GDM1 (cell line): ENCODE measurements at regions not wholly inside any gene's neighbourhood (a gene's known extent, or its start where the extent isn't known, plus 50 kb on each side); places are given as distances from the start of the nearest gene placed in this dataset.

ENCODE experiments used
- DNase-seq: peaks from one replicate; lab custom pipeline; 2025; lab: John Stamatoyannopoulos, UW

DNA sequence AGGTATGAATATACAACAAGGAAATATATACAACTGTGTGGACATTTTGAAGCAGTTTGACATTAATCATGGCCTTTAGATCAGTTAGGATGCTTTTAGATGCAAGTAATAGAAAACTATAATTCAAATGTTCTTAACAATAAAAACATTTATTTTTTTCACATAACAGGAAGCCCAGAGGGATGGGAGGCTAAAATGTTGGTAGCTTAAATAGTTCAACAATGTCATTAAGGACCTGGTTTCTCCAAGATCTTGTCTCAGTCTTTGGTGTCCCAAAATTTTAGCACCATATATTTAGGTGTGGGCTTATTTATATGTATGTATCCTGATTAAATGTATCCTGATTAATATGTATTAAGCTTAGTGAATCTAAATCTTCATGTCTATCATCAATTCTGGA, 292.4 kb downstream of the NUAK1 start:
- no peak for DNase-seq

DNA sequence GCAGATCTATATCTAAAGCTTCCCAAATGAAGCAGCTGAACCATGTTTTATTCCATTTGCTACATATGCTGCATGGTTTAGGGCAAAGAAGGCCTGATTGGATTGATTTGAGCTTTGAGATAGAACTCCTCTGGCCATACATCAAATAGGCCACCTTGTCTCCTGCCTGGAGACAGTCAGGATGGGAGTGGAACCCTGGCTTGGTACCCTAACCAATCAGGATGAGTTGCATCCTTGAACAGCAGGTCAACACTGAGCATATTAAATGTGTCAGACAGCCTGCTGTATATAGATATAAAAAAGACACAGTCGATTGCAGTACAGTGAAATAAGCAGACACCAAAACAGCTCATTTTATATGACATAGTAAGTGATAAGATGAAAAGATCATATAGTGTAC, 291.7 kb downstream of the NUAK1 start:
- DNase-seq = no peak

DNA sequence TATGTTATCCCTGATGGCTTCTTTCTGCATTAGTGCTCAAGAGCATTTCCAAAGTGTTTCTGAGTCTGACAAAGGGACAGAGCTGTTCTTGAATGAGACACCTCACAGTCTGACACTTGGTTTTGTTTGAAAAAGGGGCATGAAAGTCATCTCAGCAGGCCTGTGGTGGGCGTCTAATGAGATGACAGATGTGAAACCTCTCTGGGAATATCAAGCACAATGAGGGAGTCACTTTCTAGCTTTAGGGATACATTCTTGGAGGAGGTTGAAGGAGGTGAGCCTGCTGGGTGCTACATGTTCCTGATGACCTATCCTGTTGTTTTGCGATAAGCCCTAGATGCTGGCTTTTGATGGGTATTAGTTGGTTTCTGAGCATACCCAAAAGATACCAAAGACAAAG, 290.5 kb downstream of the NUAK1 start:
- DNase-seq = no peak

DNA sequence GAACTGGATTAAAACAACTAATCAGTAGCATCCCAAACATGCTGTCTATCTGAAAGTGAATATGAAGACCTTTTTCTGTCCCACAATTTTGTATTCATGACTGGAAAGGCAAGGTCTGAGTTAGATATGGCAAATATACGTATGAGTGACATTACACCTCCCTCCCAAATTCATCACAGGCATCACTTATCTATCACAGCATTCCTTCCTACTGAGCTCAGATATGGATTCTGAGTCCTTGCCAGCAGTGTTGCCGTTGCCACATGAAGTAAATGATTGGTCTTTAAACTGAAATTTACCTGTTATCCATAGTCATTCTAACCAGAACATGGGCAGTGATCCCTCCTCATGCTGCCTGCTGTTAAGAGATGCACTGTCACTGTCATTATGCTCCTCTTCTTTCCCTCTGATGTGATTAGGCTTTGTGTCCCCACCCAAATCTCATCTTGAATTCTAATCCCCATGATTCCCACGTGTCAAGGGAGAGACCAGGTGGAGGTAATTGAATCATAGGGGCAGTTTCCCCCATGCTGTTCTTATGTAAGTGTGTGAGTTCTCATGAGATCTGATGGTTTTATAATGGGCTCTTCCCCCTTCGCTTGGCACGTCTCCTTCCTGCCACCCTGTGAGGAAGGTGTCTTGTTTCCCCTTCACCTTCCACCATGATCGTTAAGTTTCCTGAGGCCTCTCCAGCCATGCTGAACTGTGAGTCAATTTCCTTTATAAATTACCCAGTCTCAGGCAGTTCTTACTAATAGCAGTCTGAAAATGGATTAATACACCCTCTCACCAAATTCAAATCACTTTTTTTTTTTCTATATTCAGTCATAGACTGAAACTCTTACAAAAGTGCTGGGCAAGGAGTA, 288.4 kb downstream of the NUAK1 start:
- DNase-seq = no peak

DNA sequence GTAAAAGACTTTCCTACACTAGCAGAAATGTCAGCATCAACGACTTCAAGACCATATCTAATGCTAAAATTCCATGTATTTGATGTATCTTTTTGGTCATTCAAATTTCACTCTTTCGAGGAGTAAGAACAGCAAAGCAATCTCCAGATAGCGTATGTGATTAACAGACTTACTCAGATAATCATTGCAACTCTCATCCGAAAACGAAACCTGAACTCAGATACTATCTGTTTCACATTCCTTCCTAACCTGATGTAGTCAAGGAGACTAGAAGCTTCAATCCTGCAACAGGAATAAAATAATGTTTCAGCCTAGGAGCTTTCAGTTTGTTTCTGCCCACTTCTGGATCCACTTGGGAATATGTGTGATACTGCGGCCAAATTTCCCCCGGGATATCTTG, 286.3 kb downstream of the NUAK1 start:
- DNase-seq = no peak

DNA sequence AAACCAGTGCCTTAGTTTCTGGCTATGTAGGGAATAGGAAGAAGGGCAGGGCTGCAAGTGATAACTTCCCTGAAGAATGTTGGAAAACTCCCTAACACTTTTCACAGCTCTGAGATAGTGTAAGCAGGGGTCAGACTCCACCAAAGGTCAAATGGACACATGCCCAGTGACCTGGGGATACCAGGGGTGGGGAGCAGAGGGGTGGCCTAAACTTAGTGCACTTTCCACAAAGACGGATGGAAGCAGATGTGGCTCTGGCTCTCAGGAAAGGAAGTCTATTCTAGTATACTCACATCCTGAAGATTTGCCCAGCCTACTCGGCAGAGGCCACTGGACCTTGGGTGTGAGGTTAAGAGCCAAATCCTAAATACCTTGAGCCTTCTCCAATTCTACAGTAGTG, 285.8 kb downstream of the NUAK1 start:
- no peak for DNase-seq

DNA sequence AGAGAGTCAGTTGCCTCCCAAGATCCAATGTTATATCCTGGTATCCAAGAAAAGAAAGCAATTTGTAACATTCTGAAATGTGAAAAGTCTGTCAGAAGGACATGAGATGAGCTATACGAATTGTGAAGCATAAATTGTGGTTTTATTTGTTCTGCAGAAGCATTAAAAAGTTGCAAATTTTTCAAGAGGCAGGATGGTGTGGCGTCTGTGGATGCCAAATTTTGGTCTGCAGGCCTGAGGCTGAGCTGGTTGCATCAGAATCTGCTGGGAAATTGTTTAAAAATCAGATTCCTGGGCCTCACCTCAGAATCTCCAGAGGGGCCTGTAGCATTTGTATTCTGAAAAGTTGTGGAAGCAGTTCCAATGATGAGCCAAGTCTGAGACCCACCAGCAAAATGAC, 284.7 kb downstream of the NUAK1 start:
- no peak for DNase-seq

DNA sequence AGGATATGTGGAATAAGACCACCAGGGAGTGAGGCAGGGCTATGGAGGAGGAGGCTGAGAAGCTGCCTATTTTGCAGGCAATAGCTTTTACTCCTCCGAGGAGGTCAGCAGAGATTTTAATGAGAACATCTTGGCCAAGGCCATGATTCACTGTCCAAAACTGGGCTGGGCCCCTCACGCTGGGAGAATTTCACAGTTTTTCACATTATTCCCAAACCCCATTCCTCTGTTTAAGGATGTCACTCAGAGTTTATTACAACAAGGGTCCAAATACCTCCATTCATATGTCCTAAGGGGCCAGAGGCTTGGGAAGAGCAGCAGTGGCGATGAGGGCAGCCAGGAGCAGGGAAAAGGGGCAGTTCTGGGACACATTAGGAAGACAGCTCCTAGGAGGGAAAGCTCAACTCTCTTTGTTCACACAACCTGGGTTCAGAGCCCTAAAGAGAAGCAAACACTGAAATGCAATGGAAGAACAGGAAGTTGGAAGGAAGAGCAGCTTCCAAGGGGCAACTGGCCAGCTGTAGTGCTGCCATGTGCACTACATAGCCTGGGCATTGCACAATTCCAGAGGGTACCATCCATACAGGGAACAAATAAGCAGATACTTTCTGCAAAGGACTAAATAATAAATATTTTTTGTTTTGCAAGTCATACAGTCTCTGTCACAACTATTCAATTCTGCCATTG, 283.2 kb downstream of the NUAK1 start:
- no peak for DNase-seq

DNA sequence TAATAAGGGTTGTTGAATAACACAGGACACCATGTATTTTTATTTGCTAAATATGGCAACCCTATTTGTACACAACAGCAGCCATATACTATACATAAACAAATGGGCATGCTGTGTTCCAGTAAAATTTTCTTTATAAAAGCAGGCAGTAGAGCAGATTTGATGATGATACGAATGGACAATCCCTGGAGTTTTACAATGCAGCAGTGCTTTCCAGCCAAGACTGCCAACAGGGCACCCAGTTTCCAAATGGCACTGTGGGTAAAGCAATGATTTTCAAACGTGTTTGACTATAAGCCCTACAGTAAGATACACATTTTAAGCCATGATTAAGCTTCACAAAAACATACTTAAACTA, 282.7 kb downstream of the NUAK1 start:
- DNase-seq = no peak

DNA sequence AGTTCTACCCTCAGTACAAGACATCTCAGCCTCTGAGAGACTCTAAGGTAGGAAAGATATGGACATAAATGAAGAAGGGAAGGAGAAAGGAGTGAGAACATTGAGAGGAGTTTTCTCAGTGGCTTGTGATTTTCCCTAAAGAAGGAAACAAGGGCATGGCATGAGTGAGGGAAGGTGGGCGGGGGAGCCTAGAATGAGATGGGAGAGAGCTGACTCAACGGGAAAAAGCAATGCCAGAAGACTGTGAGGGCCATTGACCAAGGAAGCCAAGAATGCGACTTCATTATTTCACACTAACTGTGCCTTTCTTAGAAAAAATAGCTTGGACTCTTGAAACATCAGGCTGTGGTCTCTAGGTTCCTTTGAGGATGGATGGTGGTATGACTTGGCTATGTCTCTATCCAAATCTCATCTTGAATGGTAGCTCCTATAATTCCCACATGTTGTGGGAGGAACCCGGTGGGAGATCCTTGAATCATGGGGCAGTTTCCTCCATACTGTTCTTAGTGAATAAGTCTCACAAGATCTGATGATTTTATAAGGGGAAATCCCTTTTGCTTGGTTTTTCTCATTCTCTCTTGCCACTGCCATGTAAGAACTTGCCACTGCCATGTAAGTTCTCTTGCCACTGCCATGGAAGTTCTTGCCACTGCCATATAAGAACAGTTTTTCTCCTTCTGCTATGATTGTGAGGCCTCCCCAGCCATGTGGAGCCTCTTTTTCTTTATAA, 279.6 kb downstream of the NUAK1 start:
- DNase-seq = no peak

DNA sequence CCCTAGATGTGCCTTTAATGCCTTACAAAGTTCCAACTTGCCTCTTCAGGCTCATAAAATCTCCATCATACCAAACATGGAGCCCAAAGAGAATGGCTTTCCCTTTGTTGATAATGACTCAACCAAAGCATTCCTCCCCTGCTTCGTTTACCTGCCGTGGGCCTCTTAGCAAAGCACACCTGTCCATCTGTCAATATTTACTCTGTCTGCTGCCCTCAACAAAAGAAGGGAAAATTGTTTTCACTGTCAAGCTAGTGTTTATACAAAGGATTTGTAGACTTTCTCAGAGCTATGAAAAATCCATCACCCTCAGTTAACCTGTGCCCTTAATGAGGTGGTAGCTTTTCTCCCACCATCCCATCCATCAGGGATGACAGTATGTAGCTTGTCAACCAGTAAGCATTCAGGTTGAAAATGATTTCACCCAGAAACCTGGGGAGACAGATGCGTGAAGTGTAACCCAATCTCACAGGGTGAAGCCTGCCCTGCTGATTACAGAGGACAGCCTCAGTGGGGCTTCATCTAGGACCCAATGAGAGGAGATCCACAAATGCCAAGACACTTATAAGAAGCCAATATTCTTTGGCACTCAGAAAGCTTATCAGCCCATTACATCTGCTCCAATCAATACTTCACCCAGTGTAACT, 278.1 kb downstream of the NUAK1 start:
- no peak for DNase-seq

DNA sequence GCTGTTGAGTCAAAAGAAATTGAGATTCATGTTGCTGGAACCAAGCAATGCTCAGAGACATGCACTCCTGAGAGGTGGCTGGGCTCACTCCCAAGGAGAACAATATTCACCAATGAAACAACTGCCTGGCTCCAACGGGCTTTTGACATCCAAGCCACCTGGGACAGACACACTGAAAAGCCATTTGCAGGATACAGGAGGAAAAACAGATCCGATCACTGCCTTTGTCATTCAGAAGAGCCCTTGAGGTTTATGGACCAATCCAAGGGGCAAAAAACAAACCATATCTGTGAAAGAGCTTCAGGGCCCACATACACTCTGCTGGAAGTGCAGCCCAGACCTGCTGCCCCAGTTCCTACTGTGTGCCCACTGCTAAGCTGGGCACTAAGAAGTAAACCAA, 277.5 kb downstream of the NUAK1 start:
- DNase-seq = no peak

DNA sequence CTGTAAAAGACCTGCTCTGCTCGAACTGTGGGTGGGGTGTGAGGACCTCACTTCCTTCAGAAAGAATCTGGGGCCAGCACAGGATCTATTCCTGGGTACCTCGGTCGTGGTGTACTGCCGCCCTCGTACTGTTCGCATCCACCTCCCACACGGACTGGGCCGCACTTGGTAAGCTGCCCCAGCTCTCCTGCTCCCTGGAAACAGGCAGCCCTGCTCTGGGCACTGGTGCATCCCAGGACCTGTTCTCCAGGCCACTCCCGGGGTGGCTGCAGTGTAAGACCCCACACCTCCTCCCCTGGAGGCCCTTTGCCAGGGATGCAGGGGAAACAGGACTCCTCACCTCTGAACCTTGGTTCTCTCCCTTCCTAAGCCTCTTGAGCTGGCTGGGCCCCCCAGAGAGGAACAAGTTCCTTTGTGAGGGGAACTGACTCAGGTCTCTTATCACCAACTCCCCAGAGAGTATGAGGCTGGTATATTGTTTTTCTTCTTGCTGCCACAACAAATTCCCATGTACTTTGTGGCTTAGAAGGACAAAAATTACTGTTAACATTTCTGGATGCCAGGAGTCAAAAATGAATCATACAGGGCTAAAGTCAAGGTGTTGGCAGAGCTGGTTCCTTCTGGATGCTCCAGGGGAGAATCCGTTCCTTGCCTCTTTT, 276.5 kb downstream of the NUAK1 start:
- DNase-seq = no peak

DNA sequence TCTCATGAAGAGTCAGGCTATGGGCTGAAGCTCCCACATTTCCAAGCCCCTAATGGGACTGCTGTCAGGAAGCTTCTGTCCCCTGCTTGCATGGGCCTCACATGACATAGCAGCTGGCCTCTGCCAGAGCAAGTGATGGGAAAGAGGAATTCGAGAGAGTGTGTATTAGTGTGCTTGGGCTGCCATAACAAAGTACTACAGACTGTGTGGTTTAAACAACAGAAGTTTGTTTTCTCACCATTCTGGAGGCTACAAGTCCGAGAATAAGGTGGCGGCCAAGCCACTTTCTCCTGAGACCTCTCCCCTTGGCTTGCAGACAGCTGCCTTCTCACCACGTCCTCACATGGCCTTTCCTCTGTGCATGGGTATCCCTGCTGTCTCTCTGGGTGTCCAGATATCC, 274.4 kb downstream of the NUAK1 start:
- no peak for DNase-seq

DNA sequence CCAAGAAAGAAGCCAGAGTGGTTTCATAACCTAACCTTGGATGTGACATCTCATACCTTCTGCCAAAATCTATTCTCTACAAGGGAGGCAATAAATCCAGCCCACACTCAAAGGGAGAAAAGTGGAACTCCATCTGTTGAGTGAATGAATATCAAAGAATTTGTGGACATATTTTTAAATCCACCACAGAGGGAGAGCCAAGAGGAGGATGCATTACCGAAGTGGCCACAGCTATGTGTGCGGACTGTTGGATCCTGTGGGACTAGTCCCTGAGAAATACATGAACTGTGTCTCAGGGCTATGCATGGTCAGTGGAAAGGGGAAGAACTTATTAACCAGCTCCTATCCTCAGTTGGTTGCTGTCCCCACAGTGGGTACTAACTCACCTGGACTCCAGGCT, 273.9 kb downstream of the NUAK1 start:
- no peak for DNase-seq

DNA sequence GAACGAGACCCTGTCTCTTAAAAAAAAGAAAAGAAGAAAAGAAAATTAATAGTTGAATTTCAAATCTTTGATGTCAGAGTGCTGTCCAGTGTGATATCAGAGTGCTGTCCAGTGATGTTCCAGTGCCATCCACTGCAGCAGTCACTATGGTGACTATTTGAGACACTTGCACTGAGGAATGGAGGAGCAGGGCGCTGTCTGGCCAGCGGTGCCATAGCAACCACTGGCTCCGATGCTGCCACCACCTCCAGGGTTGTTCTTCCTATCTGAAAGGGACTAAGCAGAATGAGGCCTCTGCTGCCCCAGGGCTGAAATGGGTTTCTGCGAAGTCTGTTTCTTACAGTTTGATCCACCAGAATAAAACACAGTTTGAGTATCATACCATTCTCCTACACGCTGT, 272.9 kb downstream of the NUAK1 start:
- DNase-seq = no peak

DNA sequence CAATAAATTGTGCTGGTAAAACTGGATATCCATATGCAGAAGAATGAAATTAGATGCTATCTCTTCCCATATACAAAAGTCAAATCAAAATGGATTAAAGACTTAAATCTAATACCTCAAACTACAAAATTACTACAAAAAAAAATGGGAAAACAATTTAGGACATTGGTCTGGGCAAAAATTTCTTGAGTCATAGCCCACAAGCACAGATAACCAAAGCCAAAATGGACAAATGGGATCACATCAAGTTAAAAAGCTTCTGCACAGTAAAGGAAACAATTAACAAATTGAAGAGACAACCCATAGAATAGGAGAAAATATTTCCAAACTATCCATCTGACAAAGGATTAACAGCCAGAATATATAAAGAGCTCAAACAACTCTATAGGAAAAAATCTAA, 264.6 kb downstream of the NUAK1 start:
- DNase-seq = no peak

DNA sequence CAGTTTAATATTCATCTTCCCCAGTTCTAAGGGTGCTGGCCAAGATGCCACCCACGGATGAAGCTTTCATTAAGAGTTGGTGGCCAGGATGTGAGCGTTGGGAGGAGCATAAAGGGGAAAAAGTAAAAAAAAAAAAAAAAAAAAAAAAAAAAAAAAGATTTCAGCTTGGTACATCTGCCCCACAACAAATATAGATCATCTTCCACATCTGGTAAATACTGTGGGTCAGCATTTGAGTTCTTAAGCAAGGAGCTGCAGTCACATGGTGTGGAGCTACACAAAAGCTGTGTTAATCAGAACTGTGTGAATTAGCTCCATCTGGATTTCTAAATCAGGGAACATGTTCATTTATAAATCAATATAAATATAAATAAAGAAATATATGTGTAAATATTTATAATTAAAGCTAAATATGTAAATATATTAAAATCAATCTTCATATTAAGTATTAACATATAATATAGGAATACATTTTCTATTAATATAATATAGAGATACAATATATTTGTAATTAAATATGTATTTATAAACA, 262.3 kb downstream of the NUAK1 start:
- DNase-seq = no peak

DNA sequence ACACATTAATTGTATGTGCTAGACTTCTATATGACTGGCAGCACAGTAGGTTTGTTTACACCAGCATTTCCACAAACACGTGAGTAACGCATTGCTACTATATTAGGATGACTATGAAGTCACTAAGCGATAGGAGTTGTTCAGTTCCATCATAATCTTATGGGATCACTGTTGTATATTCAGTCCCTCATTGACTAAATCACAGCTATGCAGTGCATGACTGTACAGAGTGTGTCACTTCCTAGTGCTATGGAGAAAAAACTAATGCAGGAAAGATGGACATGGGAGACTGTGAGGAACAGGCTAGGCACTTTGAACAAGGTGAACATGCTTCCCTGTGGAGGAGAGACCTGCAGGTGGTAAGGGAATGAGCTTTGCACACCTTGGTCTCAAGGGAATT, 259.8 kb downstream of the NUAK1 start:
- no peak for DNase-seq

DNA sequence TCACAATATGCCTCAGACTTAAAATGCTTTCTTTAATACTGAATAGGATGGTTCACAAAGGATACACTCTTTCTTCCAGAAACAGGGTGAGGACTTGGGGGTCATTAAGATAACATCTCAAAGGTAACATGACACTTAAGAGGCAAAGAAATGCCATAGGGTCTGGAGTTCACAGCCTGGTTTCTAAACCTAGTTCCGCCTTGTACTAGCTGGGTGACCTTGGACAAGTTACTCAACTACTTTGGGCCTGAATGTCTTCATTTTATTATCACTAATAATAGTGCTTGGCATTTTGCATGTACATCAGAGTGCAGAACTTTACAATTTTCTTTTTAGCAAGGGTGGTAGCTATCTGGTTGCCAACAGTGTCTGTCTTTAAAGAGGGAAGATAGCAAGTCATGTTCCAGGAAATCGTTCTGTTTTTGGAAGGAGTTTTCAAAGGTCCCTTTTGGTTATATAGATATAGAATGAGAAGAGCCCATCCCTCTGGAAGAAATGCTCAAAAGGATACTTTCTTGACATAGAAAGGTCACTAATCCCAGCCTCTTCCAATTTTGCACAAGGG, 257.8 kb downstream of the NUAK1 start:
- DNase-seq = no peak

DNA sequence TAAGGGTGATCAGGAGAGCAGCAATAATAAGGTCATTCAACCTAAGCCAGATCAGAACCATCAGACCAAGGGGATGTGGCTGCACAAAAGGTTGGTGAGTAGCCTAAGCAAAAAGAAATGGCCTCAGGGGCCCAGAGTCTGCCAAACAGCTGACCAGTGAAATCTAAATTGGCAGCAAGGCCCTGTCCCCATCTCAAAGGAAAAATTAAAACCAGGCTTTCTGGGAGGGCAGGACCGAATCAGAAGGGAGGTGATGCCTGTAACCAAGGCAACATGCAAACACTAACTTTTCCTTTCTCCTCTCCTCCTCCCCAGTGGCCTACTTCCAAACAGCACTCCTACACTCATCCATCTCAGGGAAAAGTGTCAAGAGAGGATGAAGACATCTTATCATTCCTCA, 256.4 kb downstream of the NUAK1 start:
- DNase-seq = no peak

DNA sequence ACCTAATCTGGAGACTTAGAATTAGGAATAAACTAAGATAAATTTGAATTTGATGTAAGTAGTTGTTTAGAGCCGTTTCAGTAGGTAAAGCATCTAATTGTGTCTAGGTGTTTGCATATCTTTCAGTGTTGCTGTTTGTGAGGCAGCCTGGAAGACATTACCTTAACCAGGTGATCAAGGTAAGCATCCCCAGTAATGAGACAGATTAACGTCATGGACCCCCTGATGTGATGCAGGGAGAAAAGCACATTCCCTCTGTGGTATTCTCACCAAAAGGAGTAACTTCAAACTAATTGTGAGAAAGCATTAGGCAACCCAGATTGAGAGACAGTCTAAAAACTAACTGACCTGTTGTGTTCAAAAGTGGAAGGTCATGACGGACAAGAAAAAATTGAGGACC, 251.6 kb downstream of the NUAK1 start:
- DNase-seq = no peak
